HG03103 (cell line): ENCODE measurements at regions not wholly inside any gene's neighbourhood (a gene's known extent, or its start where the extent isn't known, plus 50 kb on each side); places are given as distances from the start of the nearest gene placed in this dataset.

ENCODE experiments used
- ATAC-seq: cut with Tn5 transposase; IDR thresholded peaks from one replicate; pipeline ENCODE4 v1.9.1; 2021; ENCODE audit warnings: low read depth; ENCODE audit not compliant: unreplicated experiment

GRCh38 chr2:56508662-56509061 lies 324.9 kb downstream of the CCDC85A start:
- ATAC-seq, result no peak

GRCh38 chr2:56510610-56511009 lies 326.8 kb downstream of the CCDC85A start:
- ATAC-seq, result no peak

DNA sequence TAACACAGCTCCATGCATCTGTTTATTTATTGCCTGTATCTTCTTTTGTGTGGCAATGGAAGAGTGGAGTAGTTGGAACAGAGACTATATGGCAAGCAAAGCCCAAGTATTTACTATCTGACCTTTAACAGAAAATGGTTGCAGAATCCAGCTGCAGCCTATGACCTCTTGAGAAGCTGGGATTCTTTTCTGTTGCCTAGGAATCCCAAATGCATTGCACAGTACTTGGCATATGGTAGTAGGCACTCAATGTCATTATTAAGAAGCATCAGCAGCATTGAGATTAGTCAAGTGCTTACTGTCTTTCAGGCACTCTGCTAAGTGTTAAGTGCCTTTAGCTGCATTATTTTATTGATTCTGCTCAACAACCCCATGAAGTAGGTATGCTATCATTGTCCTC lies 331.6 kb downstream of the CCDC85A start:
- no peak for ATAC-seq

- ATAC-seq, result no peak
Measured at GRCh38 chr2:56519806-56520205, 336.0 kb downstream of the CCDC85A start.

DNA sequence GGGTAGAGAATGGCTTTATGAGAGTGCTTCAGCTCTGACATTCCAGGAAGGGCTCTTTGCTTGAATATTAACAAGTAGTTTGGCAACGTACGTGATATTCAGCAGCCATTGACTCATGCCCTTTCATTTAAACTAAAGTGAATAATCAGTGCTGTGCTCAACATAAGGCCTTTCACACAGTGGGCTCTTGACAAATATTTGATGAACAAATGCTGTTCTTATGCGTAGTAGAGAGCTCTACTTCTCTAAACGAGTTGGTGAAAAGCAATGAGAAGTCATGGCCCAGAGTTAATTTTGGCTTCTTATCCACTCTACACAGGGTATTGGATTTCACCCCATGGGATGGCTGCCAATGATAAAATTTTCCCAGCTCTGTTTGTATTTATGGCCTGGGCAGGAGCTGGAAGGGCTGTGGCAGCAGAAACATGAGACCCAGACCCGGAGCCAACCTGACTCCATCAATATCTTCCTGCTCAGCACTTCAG lies 338.9 kb downstream of the CCDC85A start:
- ATAC-seq, result no peak

GRCh38 chr2:56523816-56524215 lies 340.0 kb downstream of the CCDC85A start:
- ATAC-seq, result no peak

DNA sequence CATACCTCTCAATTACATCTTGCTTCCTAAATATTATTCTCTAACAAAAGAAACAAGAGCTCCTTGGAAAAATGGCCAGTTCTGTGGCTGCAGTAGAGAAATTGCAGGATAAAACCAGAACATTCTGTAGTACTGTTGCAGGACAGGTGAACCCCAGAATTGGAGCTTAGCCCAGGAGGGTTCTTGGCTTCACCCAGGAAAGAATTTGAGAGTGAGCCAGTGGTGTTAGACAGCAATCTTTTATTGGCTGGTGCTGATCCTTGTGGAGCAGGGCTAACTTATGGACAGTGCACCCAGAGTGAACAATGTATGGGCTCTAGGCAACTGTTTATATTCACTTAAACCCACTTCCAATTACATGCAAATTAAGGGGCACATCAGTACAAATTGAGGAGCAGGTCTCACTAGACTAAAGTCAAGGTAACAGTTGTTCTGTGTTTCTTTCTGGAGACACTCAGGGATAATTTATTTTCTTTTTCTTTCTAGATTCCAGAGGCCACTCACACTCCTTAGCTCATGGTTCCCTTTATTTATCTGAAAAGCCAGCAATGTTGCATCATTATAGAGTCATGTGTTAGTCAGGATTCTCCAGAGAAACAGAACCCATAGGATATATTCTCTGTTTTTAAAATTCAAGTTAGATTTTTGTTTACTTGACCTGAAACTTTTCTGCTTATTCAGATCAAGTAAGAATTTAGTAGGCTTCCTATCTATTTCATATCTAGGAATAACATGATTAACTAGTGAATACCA lies 348.1 kb downstream of the CCDC85A start:
- ATAC-seq, result no peak

DNA sequence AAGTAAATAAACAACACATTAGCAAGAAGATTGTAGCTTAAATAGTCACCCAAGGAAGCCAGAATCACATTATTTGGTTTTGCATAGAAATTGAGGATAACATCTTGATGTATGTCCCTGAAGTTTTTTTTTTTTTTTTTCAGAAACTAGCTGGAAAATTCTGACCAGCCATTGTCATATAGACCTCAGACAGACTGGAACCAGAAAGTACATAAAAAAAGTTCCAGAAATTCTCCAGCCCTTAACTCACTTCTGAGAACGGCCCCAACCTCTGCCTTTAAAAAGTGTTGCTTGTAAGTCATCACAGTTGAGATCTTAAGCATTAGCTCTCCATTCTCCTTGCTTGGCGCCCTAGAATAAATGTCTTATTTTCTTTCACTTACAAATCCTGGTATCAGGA lies 350.5 kb downstream of the CCDC85A start:
- ATAC-seq, result no peak

- ATAC-seq, result no peak
Measured at GRCh38 chr2:56537756-56538155, 354.0 kb downstream of the CCDC85A start.

DNA sequence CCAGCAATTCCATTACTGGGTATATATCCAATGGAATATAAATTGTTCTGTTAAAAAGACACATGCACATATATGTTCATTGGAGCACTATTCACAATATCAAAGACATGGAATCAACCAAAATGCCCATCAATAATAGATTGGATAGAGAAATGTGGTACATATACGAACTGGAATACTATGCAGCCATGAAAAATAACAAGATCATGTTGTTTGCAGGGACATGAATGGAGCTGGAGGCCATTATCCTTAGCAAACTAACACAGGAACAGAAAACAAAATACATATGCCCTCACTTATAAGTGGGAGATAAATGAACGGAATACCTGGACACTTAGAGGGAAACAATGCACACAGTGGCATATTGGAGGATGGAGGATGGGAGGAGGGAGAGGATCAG lies 355.8 kb downstream of the CCDC85A start:
- no peak for ATAC-seq

DNA sequence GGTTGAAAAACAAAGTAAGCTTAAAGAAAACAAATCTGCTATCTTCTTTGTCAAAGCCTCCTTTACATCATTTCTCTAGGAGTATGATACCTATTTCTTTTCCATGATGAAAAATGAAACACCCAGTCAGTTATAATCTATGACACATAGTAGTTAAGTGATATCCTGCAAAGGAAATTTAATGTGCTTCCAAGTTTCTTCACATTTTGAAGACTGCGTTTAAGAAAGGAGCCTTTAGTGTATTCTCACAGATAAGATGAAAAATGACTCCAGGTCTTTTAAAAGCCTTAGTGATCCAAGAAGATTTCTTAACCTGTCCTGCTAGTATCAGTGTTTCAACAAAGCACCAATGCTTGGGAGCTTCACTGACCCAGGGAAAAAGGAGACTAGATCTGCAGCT lies 356.7 kb downstream of the CCDC85A start:
- ATAC-seq, result no peak

GRCh38 chr2:56540916-56541315 lies 357.1 kb downstream of the CCDC85A start:
- no peak for ATAC-seq

DNA sequence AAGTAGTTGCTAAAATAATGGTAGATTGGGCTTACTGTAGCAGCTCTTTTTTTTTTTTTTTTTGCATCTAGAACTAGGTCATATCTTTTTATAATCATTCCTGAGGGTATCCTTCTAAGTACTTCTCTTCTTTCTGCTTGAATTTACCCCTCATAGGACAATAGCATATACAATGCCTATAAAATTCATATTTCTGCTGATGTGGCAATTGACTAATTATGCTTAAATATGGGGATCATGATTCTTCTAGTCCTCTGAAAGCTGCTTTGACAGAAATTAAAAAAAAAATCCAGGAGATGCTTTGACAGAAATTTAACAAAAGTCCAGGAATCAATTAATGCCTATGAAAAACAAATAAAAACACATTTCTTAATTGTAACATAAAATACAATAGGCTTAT lies 358.4 kb downstream of the CCDC85A start:
- ATAC-seq, result no peak

DNA sequence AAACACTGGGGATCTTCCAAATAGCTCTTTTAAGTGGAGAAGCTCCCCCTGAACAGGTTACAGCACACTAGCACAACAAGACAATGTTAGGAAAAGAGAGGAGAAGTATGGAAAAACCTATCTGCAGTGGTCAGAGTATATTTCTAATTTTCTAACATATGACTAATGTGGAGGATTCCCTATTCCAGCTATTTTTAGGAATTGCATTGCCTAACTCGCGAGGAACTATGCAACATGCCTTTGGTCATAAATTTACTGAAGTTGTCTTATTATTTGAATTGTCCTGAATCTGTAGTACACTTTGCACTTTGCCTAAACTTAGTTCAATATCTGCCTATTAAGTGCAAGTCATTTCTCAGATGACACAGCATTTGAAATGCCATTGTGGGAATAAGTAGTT lies 381.4 kb downstream of the CCDC85A start:
- ATAC-seq, result no peak

DNA sequence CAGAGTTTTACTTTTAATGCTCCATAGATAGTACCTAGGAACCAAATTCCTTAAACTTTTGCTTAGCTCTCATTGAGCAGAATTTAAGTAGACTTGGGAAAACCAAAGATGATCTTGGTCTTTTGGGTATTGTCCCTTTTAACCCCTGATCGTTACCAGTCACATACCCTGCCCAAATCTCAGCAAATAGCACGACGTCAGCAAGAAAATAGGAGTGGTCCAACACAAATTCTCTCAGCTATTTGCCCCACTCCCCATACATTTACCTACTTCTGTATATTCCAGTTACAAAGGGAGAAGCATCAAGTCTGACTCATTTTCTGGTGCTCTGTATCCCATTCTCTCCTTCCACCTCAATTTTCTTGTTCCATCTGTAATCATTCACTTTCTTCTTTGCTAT lies 387.3 kb downstream of the CCDC85A start:
- ATAC-seq, result no peak

DNA sequence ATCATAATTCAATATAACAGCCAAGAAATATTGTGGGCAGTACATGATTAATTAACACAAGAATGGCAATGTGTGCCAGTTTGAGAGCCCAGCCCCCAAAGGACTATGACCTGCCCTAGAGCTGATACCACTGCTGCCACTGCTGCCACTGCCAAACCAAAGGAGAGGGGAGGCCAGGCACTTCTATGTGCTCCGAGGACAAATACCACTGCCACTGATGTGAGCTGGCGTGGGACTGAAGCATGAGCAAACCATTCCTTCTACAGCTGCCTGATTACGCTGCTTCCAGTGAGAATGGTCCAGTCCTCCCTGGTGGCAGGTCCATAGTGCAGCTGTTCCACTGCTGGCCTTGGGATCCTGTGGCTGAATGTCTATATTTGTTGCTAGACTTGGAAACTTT lies 392.2 kb downstream of the CCDC85A start:
- ATAC-seq, result no peak

DNA sequence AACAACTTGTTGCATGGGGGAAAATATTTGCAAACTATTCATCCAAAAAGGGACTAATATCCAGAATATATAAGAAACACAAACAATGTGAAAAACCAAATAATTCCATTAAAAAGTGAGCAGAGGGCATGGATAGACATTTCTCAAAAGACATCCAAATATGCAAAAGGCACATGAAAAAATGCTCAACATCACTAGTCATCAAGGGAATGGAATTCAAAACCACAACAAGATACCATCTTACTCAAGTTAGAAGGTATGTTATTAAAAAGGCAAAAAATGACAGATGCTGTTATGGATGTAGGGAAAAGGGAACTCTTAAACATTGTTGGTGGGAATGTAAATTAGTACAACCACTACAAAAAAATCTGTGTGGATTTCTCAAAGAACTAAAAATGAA lies 396.5 kb downstream of the CCDC85A start:
- ATAC-seq, result no peak

DNA sequence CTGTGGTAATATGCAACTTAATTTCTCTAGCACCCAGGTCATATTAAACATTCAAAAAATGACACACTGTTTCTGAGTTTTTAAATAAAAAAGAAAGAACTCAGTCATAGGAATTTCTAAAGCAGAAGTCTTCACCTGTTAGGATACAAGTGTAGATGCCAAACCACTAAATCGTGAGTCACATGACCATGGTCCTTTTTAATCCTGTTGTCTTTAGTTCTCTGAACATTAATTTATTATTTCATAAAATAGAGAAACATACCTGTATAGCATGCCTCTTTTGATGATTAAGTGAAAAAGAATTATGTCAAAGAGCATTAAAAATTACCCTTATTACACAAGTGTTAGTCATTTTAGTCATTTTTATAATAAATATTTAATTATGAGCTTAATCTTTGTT lies 398.8 kb downstream of the CCDC85A start:
- no peak for ATAC-seq

DNA sequence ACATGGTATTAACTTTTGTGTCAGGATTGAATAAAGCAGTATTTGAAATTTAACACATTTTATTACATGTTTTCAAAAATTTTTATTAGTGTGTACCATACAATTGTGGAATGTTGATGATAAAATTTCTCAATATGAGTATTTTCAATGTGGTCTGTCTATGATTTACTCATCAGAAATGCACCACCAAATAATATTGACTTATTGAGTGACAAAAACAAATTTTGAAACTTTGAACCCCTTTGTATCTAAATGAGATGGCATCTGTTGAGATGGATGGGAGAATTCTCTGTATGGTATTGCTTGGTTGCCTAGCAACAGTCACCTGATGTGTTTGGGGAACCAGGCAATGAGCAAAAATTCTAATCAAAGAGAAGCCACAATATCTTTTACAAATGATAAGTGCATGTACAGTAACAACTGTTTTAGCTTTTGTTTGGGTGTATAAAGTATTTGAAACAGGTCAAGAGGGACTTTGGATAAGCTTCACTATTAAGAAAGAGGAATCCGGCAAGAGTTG lies 400.1 kb downstream of the CCDC85A start:
- no peak for ATAC-seq

DNA sequence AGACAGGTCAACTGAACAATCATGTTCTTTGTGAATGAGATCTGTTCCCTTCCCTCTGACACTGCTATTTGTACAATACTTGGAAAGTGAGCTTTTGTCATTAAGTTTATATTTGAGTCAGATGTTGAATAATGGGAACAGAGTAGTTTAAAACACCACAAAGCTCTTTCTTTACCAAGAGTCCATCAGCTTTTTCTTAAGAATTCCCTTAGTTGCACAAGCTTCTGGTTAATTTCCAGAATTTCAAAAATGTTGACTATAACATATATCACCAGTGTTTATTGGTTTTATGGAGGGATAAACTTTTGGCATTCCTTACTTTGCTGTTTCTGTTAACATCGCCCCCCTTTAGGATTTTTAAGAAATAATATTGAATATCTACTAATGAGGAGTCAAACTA lies 403.7 kb downstream of the CCDC85A start:
- ATAC-seq, result no peak

- no peak for ATAC-seq
Measured at GRCh38 chr2:56589194-56589593, 405.4 kb downstream of the CCDC85A start.

GRCh38 chr2:56589835-56590234 lies 406.0 kb downstream of the CCDC85A start:
- no peak for ATAC-seq

- ATAC-seq, result no peak
Measured at GRCh38 chr2:56590611-56591010, 406.8 kb downstream of the CCDC85A start.
